ENCODE measurements at regions not wholly inside any gene's neighbourhood (a gene's known extent, or its start where the extent isn't known, plus 50 kb on each side); places are given as distances from the start of the nearest gene placed in this dataset.
A peak's percentile ranks its signal among the peaks of the same experiment; 100 is the strongest.

DNA sequence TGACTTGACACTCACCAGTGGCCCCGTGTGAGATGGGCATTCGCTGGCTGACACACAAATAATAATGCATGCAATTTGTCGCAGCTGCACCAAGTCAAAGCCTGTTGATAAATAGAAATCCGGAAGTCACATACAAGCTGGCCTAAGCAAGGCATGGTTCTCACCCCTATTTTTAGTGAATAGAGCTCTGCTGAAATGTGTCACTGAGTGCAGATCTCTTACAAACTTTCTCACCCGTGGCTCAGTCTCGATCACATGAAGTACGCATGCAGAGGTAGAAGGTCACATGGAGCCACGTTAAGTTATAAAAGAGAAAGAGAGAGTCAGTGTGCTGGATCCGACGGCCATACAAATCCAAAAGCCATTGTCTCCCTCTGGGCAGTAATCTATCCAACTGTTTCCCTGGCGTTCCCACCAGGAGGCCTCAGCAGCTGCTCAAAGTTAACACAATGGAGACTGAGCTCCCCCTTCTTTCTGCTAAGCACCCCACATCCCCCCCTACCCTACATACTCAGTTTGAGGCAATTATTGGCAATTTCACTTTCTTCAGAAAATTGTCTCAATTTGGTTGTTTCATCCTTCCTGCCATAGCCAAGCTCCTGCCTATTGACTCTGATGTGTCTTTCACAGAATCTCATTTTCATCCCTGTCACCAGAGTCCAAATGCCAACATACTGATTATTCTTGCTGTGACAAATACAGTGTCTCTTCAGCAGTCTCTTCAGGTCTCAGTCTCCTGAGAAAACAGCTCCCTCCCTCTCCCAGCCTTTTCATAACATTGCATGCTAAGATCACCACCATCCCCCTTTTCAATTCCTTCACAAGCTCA is 473.3 kb upstream of the NRP1 start:
- TF ChIP-seq, protein P1, sequence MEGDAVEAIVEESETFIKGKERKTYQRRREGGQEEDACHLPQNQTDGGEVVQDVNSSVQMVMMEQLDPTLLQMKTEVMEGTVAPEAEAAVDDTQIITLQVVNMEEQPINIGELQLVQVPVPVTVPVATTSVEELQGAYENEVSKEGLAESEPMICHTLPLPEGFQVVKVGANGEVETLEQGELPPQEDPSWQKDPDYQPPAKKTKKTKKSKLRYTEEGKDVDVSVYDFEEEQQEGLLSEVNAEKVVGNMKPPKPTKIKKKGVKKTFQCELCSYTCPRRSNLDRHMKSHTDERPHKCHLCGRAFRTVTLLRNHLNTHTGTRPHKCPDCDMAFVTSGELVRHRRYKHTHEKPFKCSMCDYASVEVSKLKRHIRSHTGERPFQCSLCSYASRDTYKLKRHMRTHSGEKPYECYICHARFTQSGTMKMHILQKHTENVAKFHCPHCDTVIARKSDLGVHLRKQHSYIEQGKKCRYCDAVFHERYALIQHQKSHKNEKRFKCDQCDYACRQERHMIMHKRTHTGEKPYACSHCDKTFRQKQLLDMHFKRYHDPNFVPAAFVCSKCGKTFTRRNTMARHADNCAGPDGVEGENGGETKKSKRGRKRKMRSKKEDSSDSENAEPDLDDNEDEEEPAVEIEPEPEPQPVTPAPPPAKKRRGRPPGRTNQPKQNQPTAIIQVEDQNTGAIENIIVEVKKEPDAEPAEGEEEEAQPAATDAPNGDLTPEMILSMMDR (IDR thresholded peaks at IDR 0.05; ENCODE audit: insufficient read depth, low read length): no peak
- H3K4me3 ChIP-seq (ENCODE audit: low read depth, low read length): no peak overlapping the region
- DNase-seq (ENCODE audit: low read depth): no peak

DNA sequence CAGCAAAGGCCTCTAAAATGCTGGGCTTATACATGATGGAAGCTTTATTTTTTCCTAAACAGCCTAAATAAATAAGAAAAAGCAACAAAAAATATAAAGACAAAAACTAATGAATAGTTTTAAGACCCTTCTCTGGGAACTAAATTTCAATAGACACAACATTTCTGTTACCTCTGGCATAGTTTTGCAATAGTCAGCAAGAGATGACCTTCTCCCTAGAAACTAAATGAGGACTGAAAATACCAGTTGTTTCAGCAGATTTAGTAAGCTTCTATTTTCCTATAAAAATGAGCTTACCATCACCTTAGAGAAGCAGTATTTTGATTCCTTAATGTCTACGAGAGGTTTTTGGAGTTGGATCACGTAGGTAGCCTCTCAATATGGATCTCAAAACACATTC is 471.4 kb upstream of the NRP1 start:
- TF ChIP-seq, protein P1 (IDR thresholded peaks at IDR 0.05; ENCODE audit: insufficient read depth, low read length): no peak
- DNase-seq (ENCODE audit: low read depth): no peak
- H3K4me3 ChIP-seq (ENCODE audit: low read depth, low read length): no peak overlapping the region

DNA sequence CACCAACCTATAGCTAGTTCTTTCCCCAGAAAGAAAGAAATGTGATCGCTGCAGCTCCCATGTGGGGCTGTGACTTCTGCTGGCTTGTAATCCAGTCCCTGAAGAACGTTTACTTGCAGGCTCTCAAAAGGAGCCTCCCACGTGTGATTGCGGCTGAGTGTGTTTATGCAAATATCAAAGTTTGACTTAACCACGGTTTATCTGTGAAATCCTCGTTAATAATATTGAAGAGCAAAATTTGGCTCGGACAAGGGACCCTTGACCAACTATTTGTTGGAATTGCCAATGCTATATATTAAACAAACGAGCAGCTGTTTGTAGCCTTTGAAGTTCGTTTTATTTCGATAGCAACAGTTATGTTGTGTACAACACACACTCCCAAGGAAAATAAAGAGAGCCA is 470.1 kb upstream of the NRP1 start:
- TF ChIP-seq, protein P1 (IDR thresholded peaks at IDR 0.05; ENCODE audit: insufficient read depth, low read length): no peak
- no peak overlapping the region for H3K4me3 ChIP-seq (ENCODE audit: low read depth, low read length)
- DNase-seq (ENCODE audit: low read depth): no peak

DNA sequence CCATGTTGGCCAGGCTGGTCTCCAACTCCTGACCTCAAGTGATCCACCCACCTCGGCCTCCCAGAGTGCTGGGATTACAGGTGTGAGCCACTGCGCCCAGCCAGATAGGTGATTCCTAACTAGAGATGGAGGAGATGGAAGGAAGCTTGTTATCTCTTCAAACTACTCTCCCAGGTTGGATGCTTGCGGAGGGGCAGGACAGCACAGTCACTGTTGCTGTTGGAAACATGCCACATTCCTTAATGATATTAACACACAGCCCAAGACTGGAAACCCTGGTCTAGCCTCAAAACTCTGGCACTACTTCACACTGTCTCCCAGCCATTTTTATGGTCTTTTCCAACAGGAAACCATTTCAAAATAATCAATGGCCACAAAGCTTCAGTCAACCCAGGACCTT is 468.8 kb upstream of the NRP1 start:
- DNase-seq (ENCODE audit: low read depth): peak; percentile 68
- no peak overlapping the region for H3K4me3 ChIP-seq (ENCODE audit: low read depth, low read length)
- TF ChIP-seq, protein P1 (IDR thresholded peaks at IDR 0.05; ENCODE audit: insufficient read depth, low read length): no peak

DNA sequence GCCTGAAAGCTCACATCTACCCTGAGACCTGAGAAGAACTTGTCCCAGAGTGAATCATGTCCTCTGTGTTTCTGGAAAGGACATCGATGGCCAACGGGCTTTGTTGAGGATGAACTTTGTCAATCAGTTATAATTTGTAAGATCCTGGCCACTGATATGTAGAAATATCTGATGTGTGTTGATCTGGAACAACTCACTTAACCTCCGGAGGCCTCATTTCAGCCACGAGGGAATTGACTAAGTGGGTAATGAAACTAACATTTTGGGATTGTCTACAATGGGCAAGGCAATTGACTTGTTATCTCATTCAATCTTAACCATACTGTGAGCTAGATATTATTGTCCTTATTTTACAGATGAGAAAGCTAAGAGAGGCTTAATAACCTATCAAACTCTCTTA is 468.1 kb upstream of the NRP1 start:
- no peak overlapping the region for H3K4me3 ChIP-seq (ENCODE audit: low read depth, low read length)
- TF ChIP-seq, protein P1 (IDR thresholded peaks at IDR 0.05; ENCODE audit: insufficient read depth, low read length): no peak
- DNase-seq (ENCODE audit: low read depth): no peak

DNA sequence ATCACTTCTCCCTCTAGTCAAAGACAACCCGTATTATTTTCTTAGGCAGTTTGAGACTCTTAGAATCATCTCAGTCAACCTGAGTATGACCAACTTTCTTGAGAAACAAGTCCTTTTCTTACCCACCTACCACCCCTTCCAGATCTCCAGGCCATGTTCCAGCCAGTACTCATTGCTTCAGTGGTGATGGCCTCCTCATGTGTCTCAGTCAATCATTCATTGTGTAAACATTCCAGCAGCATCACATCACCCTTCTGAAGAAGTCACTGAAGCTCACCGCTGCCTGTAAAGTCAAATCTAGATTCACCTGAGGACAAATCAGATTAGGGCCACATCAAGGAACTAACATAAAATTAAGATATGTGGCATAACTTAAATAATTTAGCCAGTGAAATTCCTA is 467.2 kb upstream of the NRP1 start:
- no peak for DNase-seq (ENCODE audit: low read depth)
- no peak overlapping the region for H3K4me3 ChIP-seq (ENCODE audit: low read depth, low read length)
- TF ChIP-seq, protein P1 (IDR thresholded peaks at IDR 0.05; ENCODE audit: insufficient read depth, low read length): no peak

GRCh38 chr10:33800986-33801385 is 466.5 kb upstream of the NRP1 start:
- no peak overlapping the region for H3K4me3 ChIP-seq (ENCODE audit: low read depth, low read length)
- TF ChIP-seq, protein P1 (IDR thresholded peaks at IDR 0.05; ENCODE audit: insufficient read depth, low read length): no peak
- no peak for DNase-seq (ENCODE audit: low read depth)
